Karpas-422 (cell line): ENCODE measurements at regions not wholly inside any gene's neighbourhood (a gene's known extent, or its start where the extent isn't known, plus 50 kb on each side); places are given as distances from the start of the nearest gene placed in this dataset.

Experiments used
- DNase-seq: peaks from one replicate; pipeline ENCODE4 v3.0.0-alpha.2; 2015
- H2AFZ ChIP-seq: fragments of 200-600 bp; sonication (generic); 2 replicates; pipeline ENCODE4 v1.6.1; 2014; ENCODE audit warnings: antibody characterized with exemption, low read length, mixed read lengths
- H3K27ac ChIP-seq: fragments of 200-600 bp; sonication (generic); 2 replicates; pipeline ENCODE4 v1.5.1; 2014; ENCODE audit warnings: mild to moderate bottlenecking, low read length, moderate library complexity
- H3K27me3 ChIP-seq: fragments of 200-600 bp; sonication (generic); 2 replicates; pipeline ENCODE4 v1.6.1; 2014; ENCODE audit warnings: low read length, mixed read lengths
- H3K36me3 ChIP-seq: fragments of 200-600 bp; sonication (generic); 2 replicates; pipeline ENCODE4 v1.6.1; 2014; ENCODE audit warnings: low read length, mixed read lengths; ENCODE audit not compliant: insufficient read depth
- H3K4me1 ChIP-seq: fragments of 200-600 bp; sonication (generic); 2 replicates; pipeline ENCODE4 v1.6.1; 2014; ENCODE audit warnings: mild to moderate bottlenecking, low read length, mixed read lengths
- H3K4me2 ChIP-seq: fragments of 200-600 bp; sonication (generic); 2 replicates; pipeline ENCODE4 v1.6.1; 2014; ENCODE audit warnings: low read length, low read depth, mild to moderate bottlenecking; ENCODE audit not compliant: poor library complexity, severe bottlenecking
- H3K4me3 ChIP-seq: fragments of 200-600 bp; sonication (generic); 2 replicates; pipeline ENCODE4 v1.5.1; 2014; ENCODE audit warnings: mild to moderate bottlenecking, antibody characterized with exemption, low read length, mixed read lengths
- H3K79me2 ChIP-seq: fragments of 200-600 bp; sonication (generic); 2 replicates; pipeline ENCODE4 v1.6.1; 2014; ENCODE audit warnings: mild to moderate bottlenecking, low read length, mixed read lengths
- H3K9ac ChIP-seq: fragments of 200-600 bp; sonication (generic); 2 replicates; pipeline ENCODE4 v1.6.0; 2014; ENCODE audit warnings: low read length
- H3K9me2 ChIP-seq: fragments of 200-600 bp; sonication (generic), shearing (Covaris generic); replicated peaks from 2 replicates; pipeline ENCODE4 v1.6.0; 2014; ENCODE audit warnings: mild to moderate bottlenecking, low read length, moderate library complexity; ENCODE audit not compliant: insufficient read depth
- H3K9me3 ChIP-seq: fragments of 300-700, 200-600 bp; sonication (generic); 2 replicates; pipeline ENCODE4 v1.6.1; 2014; ENCODE audit warnings: low read length, mixed read lengths
- H4K20me1 ChIP-seq: fragments of 200-600 bp; sonication (generic); 2 replicates; pipeline ENCODE4 v1.6.1; 2014; ENCODE audit warnings: mild to moderate bottlenecking, antibody characterized with exemption, low read length, low read depth; ENCODE audit not compliant: insufficient read depth

DNA sequence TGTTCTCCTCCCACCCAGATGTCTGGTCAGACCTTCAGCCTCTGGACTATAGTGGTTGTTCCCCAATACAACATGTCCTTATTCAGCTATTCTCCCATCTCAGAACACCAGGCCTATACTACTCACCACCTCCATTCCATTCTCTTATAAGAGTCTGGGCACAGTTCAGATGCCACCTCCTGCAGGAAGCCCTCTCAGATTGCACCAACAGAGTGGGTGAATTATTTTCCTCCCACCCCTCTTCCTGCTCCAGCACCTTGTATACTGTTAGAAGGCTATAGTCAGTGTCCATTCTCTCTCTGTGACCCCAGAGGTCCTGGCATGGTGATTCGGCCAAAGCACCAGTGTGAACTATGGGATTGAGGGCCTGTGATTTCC is 204.6 kb downstream of the GLI2 start:
- no peaks in the 10 kb centered on the region for H4K20me1 ChIP-seq
- H3K27ac ChIP-seq: no peak overlapping the region
- no peaks in the 10 kb centered on the region for H3K9me3 ChIP-seq
- no peaks in the 10 kb centered on the region for H3K36me3 ChIP-seq
- no peaks in the 10 kb centered on the region for H3K9me2 ChIP-seq
- no peak overlapping the region for H3K4me2 ChIP-seq
- H3K4me3 ChIP-seq: no peak overlapping the region
- DNase-seq: no peak
- no peak overlapping the region for H2AFZ ChIP-seq
- H3K9ac ChIP-seq: no peak overlapping the region
- H3K79me2 ChIP-seq: no peaks in the 10 kb centered on the region
- no peaks in the 10 kb centered on the region for H3K4me1 ChIP-seq
- H3K27me3 ChIP-seq: no peaks in the 10 kb centered on the region

DNA sequence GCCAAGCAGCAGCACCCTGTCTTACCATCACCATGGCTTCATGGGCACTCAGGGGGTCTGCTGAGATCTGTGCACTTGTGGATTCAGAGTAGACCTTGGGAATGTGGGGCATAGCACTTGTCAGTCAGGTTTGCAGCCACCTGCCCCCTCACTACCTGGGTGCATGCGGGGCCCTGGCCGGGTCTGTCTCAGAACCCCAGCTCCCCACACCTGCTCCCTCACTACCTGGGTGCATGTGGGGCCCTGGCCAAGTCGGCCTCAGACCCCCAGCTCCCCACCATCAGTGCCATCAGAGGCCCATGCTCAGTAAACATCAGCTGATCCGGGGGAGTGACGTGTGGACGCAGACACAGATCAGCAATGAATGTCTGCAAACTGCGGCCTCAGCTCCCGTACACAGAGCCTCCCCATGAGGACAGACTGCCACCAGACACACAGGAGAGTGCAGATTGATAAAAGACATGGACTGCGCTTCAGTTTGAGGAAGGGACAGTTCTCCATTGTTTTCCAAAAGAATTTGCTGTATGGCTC is 205.1 kb downstream of the GLI2 start:
- Histone ChIP-seq H3K9me2 (no peaks in the 10 kb centered on the region), H3K9me3 (no peaks in the 10 kb centered on the region), H3K27ac (no peak overlapping the region), H3K27me3 (no peaks in the 10 kb centered on the region), H3K9ac (no peak overlapping the region), H3K36me3 (no peaks in the 10 kb centered on the region), H3K79me2 (no peaks in the 10 kb centered on the region), H3K4me3 (no peak overlapping the region), H4K20me1 (no peaks in the 10 kb centered on the region), H3K4me2 (no peak overlapping the region), H3K4me1 (no peaks in the 10 kb centered on the region), H2AFZ (no peak overlapping the region)
- no peak for DNase-seq

DNA sequence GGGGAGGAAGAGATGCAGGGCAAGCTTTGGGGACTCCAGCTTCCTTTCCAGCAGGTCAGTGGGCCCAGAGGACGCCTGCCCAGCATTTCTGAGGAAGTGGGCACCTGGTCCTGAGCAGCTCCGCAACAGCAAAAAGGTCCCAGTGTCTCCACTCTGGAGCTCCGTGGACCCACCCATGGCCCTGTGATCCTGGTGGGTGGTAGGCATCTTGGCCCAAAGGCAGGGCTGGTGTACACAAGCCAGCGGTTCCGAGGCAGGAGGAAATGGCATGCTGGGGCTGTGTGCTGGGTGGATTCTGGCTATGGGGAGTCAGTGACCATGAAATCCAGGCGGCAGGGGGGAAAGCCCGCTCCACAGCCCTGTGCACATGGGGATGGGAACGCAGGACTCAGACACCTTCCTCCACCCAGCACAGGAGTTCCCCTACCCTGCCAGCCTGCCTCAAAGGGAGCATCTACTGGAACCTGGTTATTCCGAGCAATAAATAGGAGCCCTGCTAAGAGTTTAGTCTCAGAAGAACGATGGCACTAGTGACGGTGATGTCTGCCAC is 206.0 kb downstream of the GLI2 start:
- no peaks in the 10 kb centered on the region for H3K9me3 ChIP-seq
- H3K36me3 ChIP-seq: no peaks in the 10 kb centered on the region
- H3K4me3 ChIP-seq: no peak overlapping the region
- H3K79me2 ChIP-seq: no peaks in the 10 kb centered on the region
- H3K27ac ChIP-seq: no peak overlapping the region
- no peaks in the 10 kb centered on the region for H4K20me1 ChIP-seq
- H3K4me1 ChIP-seq: no peaks in the 10 kb centered on the region
- no peaks in the 10 kb centered on the region for H3K9me2 ChIP-seq
- DNase-seq: peak; percentile 39
- H3K4me2 ChIP-seq: no peak overlapping the region
- no peak overlapping the region for H2AFZ ChIP-seq
- H3K9ac ChIP-seq: no peak overlapping the region
- H3K27me3 ChIP-seq: no peaks in the 10 kb centered on the region

DNA sequence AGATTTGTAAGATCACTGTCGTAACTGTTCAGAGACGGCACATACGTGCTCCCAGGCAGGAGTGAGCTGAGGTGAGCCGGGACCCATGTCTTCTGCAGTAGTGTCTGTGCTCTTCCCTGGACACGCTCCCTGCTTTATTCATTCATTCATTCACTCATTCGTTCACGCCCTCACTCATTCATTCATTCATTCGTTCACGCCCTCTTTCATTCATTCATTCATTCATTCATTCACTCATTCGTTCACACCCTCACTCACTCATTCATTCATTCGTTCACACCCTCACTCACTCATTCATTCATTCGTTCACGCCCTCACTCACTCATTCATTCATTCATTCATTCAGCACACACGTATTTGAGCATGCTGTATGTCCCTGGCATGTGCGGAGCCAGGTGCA is 207.0 kb downstream of the GLI2 start:
- no peak for DNase-seq
- Histone ChIP-seq H3K79me2 (no peaks in the 10 kb centered on the region), H3K9ac (no peak overlapping the region), H3K4me1 (no peaks in the 10 kb centered on the region), H3K9me2 (no peaks in the 10 kb centered on the region), H2AFZ (no peak overlapping the region), H3K4me3 (no peak overlapping the region), H3K4me2 (no peak overlapping the region), H3K9me3 (no peaks in the 10 kb centered on the region), H3K27ac (no peak overlapping the region), H3K36me3 (no peaks in the 10 kb centered on the region), H4K20me1 (no peaks in the 10 kb centered on the region), H3K27me3 (no peaks in the 10 kb centered on the region)

DNA sequence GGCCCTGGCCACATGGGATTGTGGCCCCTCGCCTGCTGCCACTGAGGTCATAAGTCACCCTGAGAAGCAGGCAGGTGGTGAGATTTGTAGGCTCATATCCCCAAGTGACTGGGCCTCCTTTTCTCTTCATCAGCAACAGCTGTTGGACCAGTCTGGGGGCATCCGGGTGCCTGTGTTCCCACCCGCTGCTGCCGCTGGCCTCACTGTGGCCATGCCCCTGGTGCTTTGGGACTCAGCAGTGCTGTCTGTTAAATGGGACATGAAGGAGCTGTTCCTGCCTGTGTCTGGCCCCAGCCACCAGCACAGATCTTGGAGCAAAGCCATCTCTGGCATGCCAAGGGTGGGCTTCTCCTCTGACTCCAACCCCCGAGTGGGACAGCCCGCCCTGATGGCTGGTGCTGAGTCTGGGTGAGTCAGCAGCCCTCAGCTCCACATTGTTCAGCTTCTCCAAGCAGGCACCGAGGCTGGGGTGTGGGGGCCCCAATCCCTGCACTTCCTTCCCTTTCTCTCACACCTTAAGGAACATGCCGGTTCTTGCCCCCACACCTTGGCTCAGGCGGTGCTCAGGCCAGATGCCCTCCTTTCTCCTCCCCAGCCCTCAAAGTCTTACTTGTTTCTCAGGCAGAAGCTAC is 207.9 kb downstream of the GLI2 start:
- DNase-seq: no peak
- Histone ChIP-seq H4K20me1 (no peaks in the 10 kb centered on the region), H3K27me3 (no peaks in the 10 kb centered on the region), H3K27ac (no peak overlapping the region), H3K4me3 (no peak overlapping the region), H3K36me3 (no peaks in the 10 kb centered on the region), H3K9me2 (no peaks in the 10 kb centered on the region), H2AFZ (no peak overlapping the region), H3K79me2 (no peaks in the 10 kb centered on the region), H3K9ac (no peak overlapping the region), H3K4me1 (no peaks in the 10 kb centered on the region), H3K9me3 (no peaks in the 10 kb centered on the region), H3K4me2 (no peak overlapping the region)

DNA sequence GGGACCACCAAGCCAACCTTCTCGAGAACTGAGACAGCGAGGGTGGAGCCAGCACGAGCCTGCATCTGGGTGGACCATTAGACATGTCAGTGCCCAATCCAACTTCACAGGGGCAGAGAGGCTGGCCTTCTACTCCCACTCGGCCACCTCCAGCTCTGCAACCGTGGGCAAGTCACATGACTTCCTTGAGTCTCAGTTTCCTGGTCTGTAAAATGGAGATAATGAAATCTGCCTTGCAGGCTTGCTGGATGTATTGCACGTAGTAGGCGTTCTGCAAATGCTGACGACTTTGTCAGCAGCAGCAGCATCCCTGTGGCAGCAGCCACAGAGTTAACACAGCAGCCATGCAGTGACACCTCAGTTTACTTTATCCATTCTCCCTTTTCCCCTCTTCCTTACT is 208.9 kb downstream of the GLI2 start:
- no peaks in the 10 kb centered on the region for H3K79me2 ChIP-seq
- H3K4me1 ChIP-seq: no peaks in the 10 kb centered on the region
- no peak overlapping the region for H3K4me2 ChIP-seq

DNA sequence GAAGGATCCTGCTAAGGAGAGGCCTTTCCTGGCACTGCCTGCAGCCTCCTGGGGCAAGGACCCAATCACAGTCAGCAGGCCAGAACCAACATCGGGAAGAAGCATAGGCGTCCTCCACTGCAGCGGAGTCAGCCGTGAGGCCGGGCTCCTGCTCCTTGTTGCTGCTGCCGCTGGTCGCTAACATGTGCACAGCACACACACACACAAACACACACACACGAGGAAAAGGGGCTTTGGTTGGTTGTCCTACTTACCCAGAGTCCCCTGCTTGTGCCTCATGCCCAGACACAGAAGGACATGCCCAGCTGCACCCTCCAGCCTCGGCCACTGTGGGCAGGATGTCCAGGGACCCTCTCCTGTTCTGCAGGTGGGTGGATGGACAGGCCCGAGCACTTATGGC is 209.4 kb downstream of the GLI2 start:
- H3K4me1 ChIP-seq: no peaks in the 10 kb centered on the region
- H4K20me1 ChIP-seq: no peaks in the 10 kb centered on the region
- H3K36me3 ChIP-seq: no peaks in the 10 kb centered on the region
- H3K4me2 ChIP-seq: no peak overlapping the region
- no peak overlapping the region for H2AFZ ChIP-seq
- H3K9me2 ChIP-seq: no peaks in the 10 kb centered on the region
- DNase-seq: no peak
- H3K9ac ChIP-seq: no peak overlapping the region
- no peaks in the 10 kb centered on the region for H3K9me3 ChIP-seq
- H3K27ac ChIP-seq: no peak overlapping the region
- no peaks in the 10 kb centered on the region for H3K79me2 ChIP-seq
- no peaks in the 10 kb centered on the region for H3K27me3 ChIP-seq
- no peak overlapping the region for H3K4me3 ChIP-seq

More for the DNA sequence above, 208.9 kb downstream of the GLI2 start:
- Histone ChIP-seq H4K20me1 (no peaks in the 10 kb centered on the region), H3K27me3 (no peaks in the 10 kb centered on the region), H3K9ac (no peak overlapping the region), H3K9me2 (no peaks in the 10 kb centered on the region), H3K27ac (no peak overlapping the region), H2AFZ (no peak overlapping the region), H3K9me3 (no peaks in the 10 kb centered on the region), H3K4me3 (no peak overlapping the region), H3K36me3 (no peaks in the 10 kb centered on the region)
- no peak for DNase-seq

DNA sequence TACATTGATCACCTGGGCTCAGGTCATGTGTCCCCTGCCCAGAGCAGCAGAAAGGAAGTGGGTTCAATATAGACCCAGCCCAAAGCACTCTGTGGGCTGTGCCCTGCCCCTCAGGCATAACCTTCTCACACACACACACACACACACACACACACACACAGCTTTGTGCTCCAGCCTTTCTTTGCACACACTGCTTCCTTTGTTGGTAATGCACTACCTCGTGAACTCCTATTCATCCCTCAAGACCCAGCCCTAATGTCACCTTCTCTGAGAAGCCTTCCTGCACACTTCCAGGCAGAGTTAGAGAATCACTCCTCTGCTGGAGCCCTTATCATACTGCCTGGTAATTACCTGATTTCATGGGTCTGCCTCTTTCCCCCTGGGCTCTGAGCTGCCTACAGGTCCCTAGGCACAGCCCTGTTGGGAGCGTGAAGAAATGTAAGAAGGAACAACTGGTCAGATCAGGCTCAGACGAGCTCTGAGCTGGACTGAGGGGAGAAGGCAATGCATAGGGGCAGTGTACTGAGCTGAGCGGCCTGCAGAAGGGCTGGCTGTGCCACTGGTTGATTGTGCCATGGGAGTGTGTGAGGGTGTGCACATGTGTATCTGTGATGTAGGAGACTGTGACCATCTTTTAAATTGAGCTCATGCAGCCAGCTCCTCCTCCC is 210.3 kb downstream of the GLI2 start:
- H3K79me2 ChIP-seq: no peaks in the 10 kb centered on the region
- H3K4me1 ChIP-seq: no peaks in the 10 kb centered on the region
- no peaks in the 10 kb centered on the region for H3K9me3 ChIP-seq
- no peak overlapping the region for H3K4me3 ChIP-seq
- H3K4me2 ChIP-seq: no peak overlapping the region
- peak; percentile 36 for DNase-seq
- H3K36me3 ChIP-seq: no peaks in the 10 kb centered on the region
- H4K20me1 ChIP-seq: no peaks in the 10 kb centered on the region
- H3K27me3 ChIP-seq: no peaks in the 10 kb centered on the region
- H3K9ac ChIP-seq: no peak overlapping the region
- no peak overlapping the region for H2AFZ ChIP-seq
- no peaks in the 10 kb centered on the region for H3K9me2 ChIP-seq
- no peak overlapping the region for H3K27ac ChIP-seq
